Suprapubic skin (tissue), 4 donors: ENCODE measurements at regions not wholly inside any gene's neighbourhood (a gene's known extent, or its start where the extent isn't known, plus 50 kb on each side); places are given as distances from the start of the nearest gene placed in this dataset.
A peak's percentile ranks its signal among the peaks of the same experiment; 100 is the strongest.

Experiments
- DNase-seq, 2 donors: peaks; one replicate each; pipeline ENCODE4 v3.0.0-alpha.2; 2019; ENCODE audit warnings: low spot score in 2 of 2
- H3K27ac ChIP-seq: fragments of 200-600 bp; sonication (generic); one replicate; pipeline ENCODE4 v1.5.1; 2019
- H3K27me3 ChIP-seq: fragments of 200-600 bp; sonication (generic); one replicate; pipeline ENCODE4 v1.5.1; 2019
- H3K36me3 ChIP-seq: fragments of 200-600 bp; sonication (generic); one replicate; pipeline ENCODE4 v1.5.1; 2019
- H3K4me1 ChIP-seq: fragments of 200-600 bp; sonication (generic); one replicate; pipeline ENCODE4 v1.5.1; 2019
- H3K4me3 ChIP-seq: fragments of 200-600 bp; sonication (generic); one replicate; pipeline ENCODE4 v1.5.1; 2019; ENCODE audit warnings: mild to moderate bottlenecking
- H3K9me3 ChIP-seq: fragments of 200-600 bp; sonication (generic); one replicate; pipeline ENCODE4 v1.5.1; 2019
- CTCF ChIP-seq, 2 donors: fragments of 200-600 bp in 1 of 2; fragments of 450-650 bp in 1 of 2; sonication (generic) in 1 of 2; IDR thresholded peaks; one replicate each; pipeline ENCODE4 v1.5.1; 2016 to 2019; ENCODE audit warnings: antibody characterized with exemption in 2 of 2, mild to moderate bottlenecking in 1 of 2, moderate library complexity in 1 of 2
- EP300 ChIP-seq: sonication (generic); formaldehyde crosslinking; IDR thresholded peaks from one replicate; pipeline ENCODE4 v1.6.1; 2017; ENCODE audit warnings: antibody characterized with exemption
- POLR2A ChIP-seq, 2 donors: fragments of 450-650 bp; IDR thresholded peaks; one replicate each; pipeline ENCODE4 v1.6.1; 2017; ENCODE audit warnings: antibody characterized with exemption in 2 of 2, mild to moderate bottlenecking in 2 of 2, moderate library complexity in 2 of 2
- POLR2AphosphoS5 ChIP-seq, 3 donors: sonication (generic); formaldehyde crosslinking; IDR thresholded peaks; one replicate each; pipeline ENCODE4 v1.6.1; 2017; ENCODE audit warnings: antibody characterized with exemption in 3 of 3
- WGBS: methylation state at CpG from one replicate; pipeline ENCODE4 v1.1.5; 2018; 5-methylcytosine and 5-hydroxymethylcytosine counted together

GRCh38 chr6:119484598-119484997, 135.0 kb upstream of the MAN1A1 start:
- H3K4me1 ChIP-seq, result peaks cover 4% of the 10 kb centered on the region
- H3K9me3 ChIP-seq, result no peaks in the 10 kb centered on the region
- no peaks in the 10 kb centered on the region for H3K36me3 ChIP-seq
- no peak overlapping the region for H3K27ac ChIP-seq
- H3K27me3 ChIP-seq, result no peaks in the 10 kb centered on the region
- WGBS, result 49% methylated on average over 5 of the region's 5 CpGs
- H3K4me3 ChIP-seq, result no peak overlapping the region
- peak in 1 of 3 donors; percentile 31 for TF ChIP-seq POLR2AphosphoS5 (IDR thresholded peaks at IDR 0.05)
- TF ChIP-seq EP300, result no peak
- no peak for DNase-seq

- Histone ChIP-seq H3K9me3 (no peaks in the 10 kb centered on the region), H3K27ac (no peak overlapping the region), H3K27me3 (no peaks in the 10 kb centered on the region), H3K36me3 (no peaks in the 10 kb centered on the region), H3K4me1 (peaks cover 4% of the 10 kb centered on the region), H3K4me3 (no peak overlapping the region)
- DNase-seq, result no peak
- TF ChIP-seq POLR2A (IDR thresholded peaks at IDR 0.05) (no peak), POLR2AphosphoS5 (IDR thresholded peaks at IDR 0.05) (no peak), EP300 (no peak), CTCF (IDR thresholded peaks at IDR 0.05) (no peak)
Measured at GRCh38 chr6:119483908-119484307, 134.3 kb upstream of the MAN1A1 start.

- H3K9me3 ChIP-seq, result no peaks in the 10 kb centered on the region
- H3K27me3 ChIP-seq, result no peaks in the 10 kb centered on the region
- H3K4me3 ChIP-seq, result no peak overlapping the region
- H3K4me1 ChIP-seq, result peaks cover 4% of the 10 kb centered on the region
- 94% methylated on average over 4 of the region's 4 CpGs for WGBS
- TF ChIP-seq POLR2AphosphoS5 (IDR thresholded peaks at IDR 0.05) (no peak), POLR2A (IDR thresholded peaks at IDR 0.05) (no peak), CTCF (IDR thresholded peaks at IDR 0.05) (no peak), EP300 (no peak)
- no peak for DNase-seq
- no peak overlapping the region for H3K27ac ChIP-seq
- H3K36me3 ChIP-seq, result no peaks in the 10 kb centered on the region
Measured at GRCh38 chr6:119482850-119483285, 133.3 kb upstream of the MAN1A1 start.

- Histone ChIP-seq H3K4me3 (no peak overlapping the region), H3K27me3 (no peaks in the 10 kb centered on the region), H3K4me1 (peaks cover 4% of the 10 kb centered on the region), H3K36me3 (no peaks in the 10 kb centered on the region), H3K9me3 (no peaks in the 10 kb centered on the region), H3K27ac (no peak overlapping the region)
- DNase-seq, result no peak
- 87% methylated on average over 1 of the region's 1 CpG for WGBS
- TF ChIP-seq CTCF (IDR thresholded peaks at IDR 0.05) (no peak), EP300 (no peak), POLR2A (IDR thresholded peaks at IDR 0.05) (no peak), POLR2AphosphoS5 (IDR thresholded peaks at IDR 0.05) (no peak)
Measured at GRCh38 chr6:119481976-119482375, 132.4 kb upstream of the MAN1A1 start.

- Histone ChIP-seq H3K4me1 (peaks cover 4% of the 10 kb centered on the region), H3K27ac (no peak overlapping the region), H3K9me3 (no peaks in the 10 kb centered on the region), H3K36me3 (no peaks in the 10 kb centered on the region), H3K4me3 (no peak overlapping the region), H3K27me3 (no peaks in the 10 kb centered on the region)
- TF ChIP-seq EP300 (no peak), CTCF (IDR thresholded peaks at IDR 0.05) (no peak), POLR2A (IDR thresholded peaks at IDR 0.05) (no peak)
- no peak for DNase-seq
- 89% methylated on average over 1 of the region's 1 CpG for WGBS
Measured at GRCh38 chr6:119480961-119481497, 131.5 kb upstream of the MAN1A1 start.
